ENCODE measurements at regions not wholly inside any gene's neighbourhood (a gene's known extent, or its start where the extent isn't known, plus 50 kb on each side); places are given as distances from the start of the nearest gene placed in this dataset.

- no peaks in the 10 kb centered on the region for H3K36me3 ChIP-seq (ENCODE audit: control insufficient read depth, insufficient read depth, low read length)
- TF ChIP-seq CTCF (conservative IDR thresholded peaks at IDR 0.05 in 1 of 2, IDR thresholded peaks at IDR 0.05 in 1 of 2; ENCODE audit: low read depth in 1 of 2, low read length in 2 of 2) = no peak
- TF ChIP-seq EZH2 (IDR thresholded peaks at IDR 0.05; ENCODE audit: low read length, missing control alignments) = no peak
- no peak overlapping the region for H3K27ac ChIP-seq (ENCODE audit: insufficient read depth, low read length)
- no peaks in the 10 kb centered on the region for H3K79me2 ChIP-seq (ENCODE audit: control insufficient read depth, insufficient read depth, low read length)
- no peak overlapping the region for H3K4me3 ChIP-seq (replicated peaks in 1 of 4; ENCODE audit: control extremely low read depth in 1 of 4, insufficient read depth in 1 of 4, low read depth in 3 of 4, low read length in 4 of 4)
- no peak overlapping the region for H3K4me2 ChIP-seq (ENCODE audit: extremely low read depth, insufficient read depth, low read length)
- no peaks in the 10 kb centered on the region for H3K9me3 ChIP-seq (ENCODE audit: control insufficient read depth, insufficient read depth, low read depth, low read length)
- H4K20me1 ChIP-seq (ENCODE audit: control insufficient read depth, extremely low read depth, insufficient read depth, low read length) = no peaks in the 10 kb centered on the region
- no peak overlapping the region for H2AFZ ChIP-seq (ENCODE audit: low read length)
- H3K27me3 ChIP-seq (ENCODE audit: control insufficient read depth, insufficient read depth, low read length) = no peaks in the 10 kb centered on the region
- H3K9ac ChIP-seq (ENCODE audit: insufficient read depth, low read length) = no peak overlapping the region
- H3K4me1 ChIP-seq (ENCODE audit: control insufficient read depth, extremely low read depth, insufficient read depth, low read length) = no peaks in the 10 kb centered on the region
- DNase-seq (ENCODE audit: low read depth in 2 of 2) = no peak
Measured at GRCh38 chr5:91528831-91529230, 145.7 kb upstream of the ARRDC3 start.

GRCh38 chr5:91521785-91522184 lies 138.7 kb upstream of the ARRDC3 start:
- Histone ChIP-seq H3K9ac (ENCODE audit: insufficient read depth, low read length) (no peak overlapping the region), H3K27me3 (ENCODE audit: control insufficient read depth, insufficient read depth, low read length) (no peaks in the 10 kb centered on the region), H4K20me1 (ENCODE audit: control insufficient read depth, extremely low read depth, insufficient read depth, low read length) (no peaks in the 10 kb centered on the region), H3K36me3 (ENCODE audit: control insufficient read depth, insufficient read depth, low read length) (no peaks in the 10 kb centered on the region), H3K9me3 (ENCODE audit: control insufficient read depth, insufficient read depth, low read depth, low read length) (no peaks in the 10 kb centered on the region), H3K4me3 (replicated peaks in 1 of 4; ENCODE audit: control extremely low read depth in 1 of 4, insufficient read depth in 1 of 4, low read depth in 3 of 4, low read length in 4 of 4) (no peak overlapping the region), H3K79me2 (ENCODE audit: control insufficient read depth, insufficient read depth, low read length) (no peaks in the 10 kb centered on the region), H3K27ac (ENCODE audit: insufficient read depth, low read length) (no peak overlapping the region), H3K4me2 (ENCODE audit: extremely low read depth, insufficient read depth, low read length) (no peak overlapping the region), H3K4me1 (ENCODE audit: control insufficient read depth, extremely low read depth, insufficient read depth, low read length) (no peaks in the 10 kb centered on the region), H2AFZ (ENCODE audit: low read length) (no peak overlapping the region)
- DNase-seq (ENCODE audit: low read depth in 2 of 2) = no peak
- TF ChIP-seq EZH2 (IDR thresholded peaks at IDR 0.05; ENCODE audit: low read length, missing control alignments) = no peak
- TF ChIP-seq CTCF (conservative IDR thresholded peaks at IDR 0.05 in 1 of 2, IDR thresholded peaks at IDR 0.05 in 1 of 2; ENCODE audit: low read depth in 1 of 2, low read length in 2 of 2) = no peak

- TF ChIP-seq EZH2 (IDR thresholded peaks at IDR 0.05; ENCODE audit: low read length, missing control alignments) = no peak
- no peak for TF ChIP-seq CTCF (conservative IDR thresholded peaks at IDR 0.05 in 1 of 2, IDR thresholded peaks at IDR 0.05 in 1 of 2; ENCODE audit: low read depth in 1 of 2, low read length in 2 of 2)
- no peak overlapping the region for H3K27ac ChIP-seq (ENCODE audit: insufficient read depth, low read length)
- H3K79me2 ChIP-seq (ENCODE audit: control insufficient read depth, insufficient read depth, low read length) = no peaks in the 10 kb centered on the region
- no peak overlapping the region for H2AFZ ChIP-seq (ENCODE audit: low read length)
- no peaks in the 10 kb centered on the region for H3K36me3 ChIP-seq (ENCODE audit: control insufficient read depth, insufficient read depth, low read length)
- no peak overlapping the region for H3K9ac ChIP-seq (ENCODE audit: insufficient read depth, low read length)
- no peak overlapping the region for H3K4me2 ChIP-seq (ENCODE audit: extremely low read depth, insufficient read depth, low read length)
- H3K4me3 ChIP-seq (replicated peaks in 1 of 4; ENCODE audit: control extremely low read depth in 1 of 4, insufficient read depth in 1 of 4, low read depth in 3 of 4, low read length in 4 of 4) = no peak overlapping the region
- H3K27me3 ChIP-seq (ENCODE audit: control insufficient read depth, insufficient read depth, low read length) = no peaks in the 10 kb centered on the region
- no peaks in the 10 kb centered on the region for H4K20me1 ChIP-seq (ENCODE audit: control insufficient read depth, extremely low read depth, insufficient read depth, low read length)
- H3K4me1 ChIP-seq (ENCODE audit: control insufficient read depth, extremely low read depth, insufficient read depth, low read length) = no peaks in the 10 kb centered on the region
- DNase-seq (ENCODE audit: low read depth in 2 of 2) = peak in 1 of 2 donors; percentile 17
- no peaks in the 10 kb centered on the region for H3K9me3 ChIP-seq (ENCODE audit: control insufficient read depth, insufficient read depth, low read depth, low read length)
Measured at GRCh38 chr5:91521334-91521733, 138.2 kb upstream of the ARRDC3 start.

All from fibroblast of lung (primary cell).